Activated CD4-positive, alpha-beta T cell treated with anti-CD3 and anti-CD28 coated beads, Interleukin-2, amount 10 ng/mL, durations not matched to agents 24 days and 14 days (primary cell): ENCODE measurements at regions not wholly inside any gene's neighbourhood (a gene's known extent, or its start where the extent isn't known, plus 50 kb on each side); places are given as distances from the start of the nearest gene placed in this dataset.

ENCODE experiments used
- DNase-seq: peaks from one replicate; pipeline ENCODE4 v3.0.0; 2022
- H3K27ac Mint-ChIP-seq: one replicate; pipeline ENCODE4 v1.8.0; 2022; ENCODE audit warnings: mild to moderate bottlenecking, mixed read lengths
- H3K27me3 Mint-ChIP-seq: one replicate; pipeline ENCODE4 v1.8.0; 2022; ENCODE audit warnings: mixed read lengths
- H3K36me3 Mint-ChIP-seq: one replicate; pipeline ENCODE4 v1.8.0; 2022; ENCODE audit warnings: low read depth, mild to moderate bottlenecking, mixed read lengths
- H3K4me1 Mint-ChIP-seq: one replicate; pipeline ENCODE4 v1.8.0; 2021; ENCODE audit warnings: mixed read lengths
- H3K4me3 Mint-ChIP-seq: one replicate; pipeline ENCODE4 v1.8.0; 2022; ENCODE audit warnings: mild to moderate bottlenecking, moderate library complexity, mixed read lengths
- H3K9me3 Mint-ChIP-seq: one replicate; pipeline ENCODE4 v1.8.0; 2021; ENCODE audit warnings: mixed read lengths
- intact Hi-C: fragments of 100-400 bp; cut with micrococcal nuclease; formaldehyde crosslinking; loops from one replicate; pipeline ENCODE4 v1.15.1; 2023

DNA sequence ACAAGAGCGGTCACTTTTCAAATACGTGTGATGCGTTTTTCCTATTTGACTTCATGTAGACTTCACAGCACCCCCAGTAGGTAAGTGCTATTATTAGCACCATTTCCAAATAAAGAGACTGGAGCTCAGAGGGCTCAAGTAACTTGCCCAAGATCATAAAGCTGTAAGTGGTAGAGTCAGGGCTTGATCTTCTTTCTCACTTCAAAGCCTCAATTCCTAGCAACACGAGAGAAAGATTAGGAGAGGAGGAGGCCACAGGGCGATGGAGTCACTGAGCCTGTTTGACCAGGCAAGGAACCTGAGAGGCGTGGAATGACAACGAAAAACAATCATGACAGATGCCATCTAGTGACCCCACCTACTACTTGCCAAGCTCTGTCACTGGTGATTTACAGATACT, 181.0 kb downstream of the FOXD2 start:
- Mint-ChIP-seq H3K36me3 (no peaks in the 10 kb centered on the region), H3K4me3 (no peak overlapping the region), H3K9me3 (no peaks in the 10 kb centered on the region), H3K27ac (no peak overlapping the region), H3K27me3 (no peaks in the 10 kb centered on the region), H3K4me1 (no peaks in the 10 kb centered on the region)
- intact Hi-C loops: no loop called here
- DNase-seq: no peak

DNA sequence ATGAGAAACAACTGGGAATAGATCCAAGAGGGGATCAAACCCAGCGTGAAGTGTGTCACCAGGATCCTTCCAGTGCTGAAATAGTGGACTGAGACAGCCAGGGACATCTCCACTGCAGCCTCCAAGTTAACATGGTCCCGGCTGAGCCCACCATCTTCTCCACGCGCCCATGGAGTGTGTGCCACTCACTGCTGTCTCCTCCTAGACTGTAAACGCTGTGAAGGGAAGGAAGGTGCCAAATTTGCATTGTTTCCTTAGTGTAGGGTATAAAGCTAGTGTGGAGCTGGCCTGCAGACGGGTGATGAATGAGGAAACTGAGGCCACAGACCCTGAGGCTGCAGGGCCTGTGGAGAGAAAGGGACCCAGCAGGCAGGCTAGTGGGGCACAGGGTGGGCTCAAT, 183.6 kb downstream of the FOXD2 start:
- Mint-ChIP-seq H3K36me3 (no peaks in the 10 kb centered on the region), H3K27me3 (no peaks in the 10 kb centered on the region), H3K4me1 (no peaks in the 10 kb centered on the region), H3K27ac (no peak overlapping the region), H3K9me3 (no peaks in the 10 kb centered on the region), H3K4me3 (no peak overlapping the region)
- intact Hi-C loops: no loop called here
- no peak for DNase-seq

DNA sequence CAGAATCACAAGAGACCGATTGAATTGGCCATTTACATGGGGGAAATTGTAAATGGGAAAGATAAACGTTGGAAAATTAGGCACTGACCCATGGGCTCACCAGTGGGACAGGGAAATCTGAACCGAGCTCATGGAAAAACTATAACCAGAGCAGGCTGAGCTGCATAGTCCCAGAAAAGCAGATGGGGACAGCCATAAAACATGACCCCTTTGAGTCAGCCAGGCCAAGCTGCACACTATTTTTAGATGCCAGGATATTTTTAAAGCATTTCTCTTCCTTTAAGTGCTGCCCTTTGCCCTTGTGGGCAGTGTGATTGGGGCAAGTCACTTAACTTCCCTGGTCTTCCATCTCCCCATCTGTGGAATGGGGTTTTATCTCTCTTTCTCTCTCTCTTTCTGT, 184.1 kb downstream of the FOXD2 start:
- intact Hi-C loops: no loop called here
- H3K9me3 Mint-ChIP-seq: no peaks in the 10 kb centered on the region
- no peaks in the 10 kb centered on the region for H3K4me1 Mint-ChIP-seq
- no peak for DNase-seq
- H3K27ac Mint-ChIP-seq: no peak overlapping the region
- no peak overlapping the region for H3K4me3 Mint-ChIP-seq
- no peaks in the 10 kb centered on the region for H3K27me3 Mint-ChIP-seq
- no peaks in the 10 kb centered on the region for H3K36me3 Mint-ChIP-seq

DNA sequence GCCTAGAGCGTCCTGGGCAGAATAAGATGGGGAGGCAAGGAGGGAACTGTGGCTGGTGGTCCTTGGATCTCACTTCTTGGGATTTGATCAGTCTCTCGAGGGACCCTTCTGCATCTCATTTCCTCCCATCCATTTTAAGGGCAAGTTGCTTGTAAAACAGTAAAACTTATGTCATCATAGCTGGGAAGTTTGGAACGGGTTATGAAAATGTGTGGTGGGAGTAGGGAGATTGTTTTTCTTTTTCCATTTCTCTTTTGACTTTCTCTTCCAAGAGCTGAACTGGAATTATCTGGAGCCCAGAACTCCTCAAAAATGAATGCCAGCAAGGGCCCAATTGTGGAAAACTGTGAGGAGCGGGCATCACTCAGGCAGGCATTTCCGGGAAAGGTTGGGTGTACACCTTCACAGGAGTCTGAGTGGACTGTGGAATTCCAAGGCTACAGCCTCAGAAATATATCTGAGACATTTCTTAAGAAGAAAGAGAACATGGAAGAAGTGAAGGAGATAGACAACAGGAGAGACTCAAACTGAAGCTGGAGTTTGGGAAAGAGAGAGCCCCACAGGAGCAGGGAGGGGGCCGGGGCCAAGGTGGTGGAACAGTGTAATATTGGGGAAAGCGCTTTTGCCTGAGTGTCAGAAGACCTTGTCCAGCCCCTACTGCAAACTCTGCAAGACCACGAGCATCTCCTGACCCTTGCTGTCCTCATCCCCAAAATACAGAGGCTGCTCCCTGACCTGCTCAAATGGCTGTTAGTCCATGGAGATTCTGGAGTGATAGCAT, 185.1 kb downstream of the FOXD2 start:
- Mint-ChIP-seq H3K36me3 (no peaks in the 10 kb centered on the region), H3K9me3 (no peaks in the 10 kb centered on the region), H3K27ac (no peak overlapping the region), H3K4me3 (no peak overlapping the region), H3K4me1 (no peaks in the 10 kb centered on the region), H3K27me3 (no peaks in the 10 kb centered on the region)
- intact Hi-C loops: no loop called here
- no peak for DNase-seq

DNA sequence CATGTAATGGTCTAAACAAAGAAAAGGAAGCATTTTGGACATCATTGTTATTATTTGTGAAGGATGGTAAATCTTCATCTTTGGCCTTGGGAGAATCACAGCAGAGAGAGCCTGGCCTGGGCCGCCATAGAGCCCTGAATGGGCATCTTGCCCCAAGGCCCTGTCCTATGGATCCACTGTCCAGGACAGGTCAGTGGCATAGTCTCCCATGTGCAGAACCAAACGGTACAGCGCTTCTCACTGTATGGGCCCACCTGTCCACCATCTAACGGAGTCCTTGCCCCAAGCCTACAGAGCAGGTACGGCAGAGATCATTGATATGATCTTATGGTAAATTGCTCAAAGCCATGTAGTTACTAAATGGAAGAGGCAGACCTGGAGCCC, 185.7 kb downstream of the FOXD2 start:
- Mint-ChIP-seq H3K27me3 (no peaks in the 10 kb centered on the region), H3K4me1 (no peaks in the 10 kb centered on the region), H3K4me3 (no peak overlapping the region), H3K9me3 (no peaks in the 10 kb centered on the region), H3K27ac (no peak overlapping the region), H3K36me3 (no peaks in the 10 kb centered on the region)
- no peak for DNase-seq
- intact Hi-C loops: no loop called here

DNA sequence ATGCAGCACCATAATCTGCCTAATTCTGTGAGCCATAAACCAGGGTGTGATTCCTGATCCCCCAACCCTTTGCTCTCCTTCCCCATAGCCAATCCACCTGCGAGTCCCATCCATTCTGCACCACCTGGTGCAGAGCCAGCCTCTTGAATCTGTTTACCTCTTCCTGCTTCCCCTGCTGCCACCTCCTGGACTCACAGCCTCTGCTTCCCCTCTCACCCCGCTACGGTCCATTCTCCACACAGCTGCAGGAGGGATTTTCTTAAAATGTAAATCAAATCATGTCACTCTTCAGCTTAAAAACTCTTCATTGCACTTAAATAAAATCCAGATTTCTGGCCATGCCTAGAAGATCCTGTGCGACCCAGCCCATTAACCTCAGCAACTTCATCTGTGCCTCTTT, 186.7 kb downstream of the FOXD2 start:
- H3K4me3 Mint-ChIP-seq: no peak overlapping the region
- H3K27ac Mint-ChIP-seq: no peak overlapping the region
- H3K27me3 Mint-ChIP-seq: no peaks in the 10 kb centered on the region
- intact Hi-C loops: no loop called here
- DNase-seq: no peak
- no peaks in the 10 kb centered on the region for H3K4me1 Mint-ChIP-seq
- H3K9me3 Mint-ChIP-seq: no peaks in the 10 kb centered on the region
- no peaks in the 10 kb centered on the region for H3K36me3 Mint-ChIP-seq

DNA sequence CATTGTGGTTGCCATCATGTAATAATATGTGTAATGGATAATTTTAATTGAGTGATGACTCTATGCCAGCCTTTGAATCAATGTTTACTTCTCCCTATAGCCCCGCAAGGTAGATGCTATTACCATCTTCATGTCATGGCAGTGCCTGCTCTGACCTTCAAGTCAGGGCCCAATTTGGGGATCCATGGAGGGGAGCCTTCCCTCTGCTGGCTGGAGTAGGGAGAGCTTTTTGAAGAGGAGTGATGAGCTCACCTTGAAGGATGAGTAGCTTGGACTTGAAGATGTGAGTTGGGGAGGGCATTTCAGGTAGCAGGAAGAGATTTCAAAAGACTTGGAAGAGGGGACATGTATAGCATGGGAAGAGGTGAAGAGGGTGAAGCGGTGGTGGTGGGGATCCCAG, 189.2 kb downstream of the FOXD2 start:
- Mint-ChIP-seq H3K4me3 (no peak overlapping the region), H3K9me3 (no peaks in the 10 kb centered on the region), H3K4me1 (no peaks in the 10 kb centered on the region), H3K27me3 (no peaks in the 10 kb centered on the region), H3K36me3 (no peaks in the 10 kb centered on the region), H3K27ac (no peak overlapping the region)
- no peak for DNase-seq
- intact Hi-C loops: no loop called here

- Mint-ChIP-seq H3K9me3 (no peaks in the 10 kb centered on the region), H3K36me3 (no peaks in the 10 kb centered on the region), H3K4me3 (no peak overlapping the region), H3K4me1 (no peaks in the 10 kb centered on the region), H3K27ac (no peak overlapping the region), H3K27me3 (no peaks in the 10 kb centered on the region)
- DNase-seq: no peak
- intact Hi-C loops: no loop called here
Measured at GRCh38 chr1:47627471-47628370, 189.9 kb downstream of the FOXD2 start.

- Mint-ChIP-seq H3K4me1 (no peaks in the 10 kb centered on the region), H3K27me3 (no peaks in the 10 kb centered on the region), H3K4me3 (no peak overlapping the region), H3K27ac (no peak overlapping the region), H3K36me3 (no peaks in the 10 kb centered on the region), H3K9me3 (no peaks in the 10 kb centered on the region)
- intact Hi-C loops: no loop called here
- no peak for DNase-seq
Measured at GRCh38 chr1:47629201-47629600, 191.4 kb downstream of the FOXD2 start.

DNA sequence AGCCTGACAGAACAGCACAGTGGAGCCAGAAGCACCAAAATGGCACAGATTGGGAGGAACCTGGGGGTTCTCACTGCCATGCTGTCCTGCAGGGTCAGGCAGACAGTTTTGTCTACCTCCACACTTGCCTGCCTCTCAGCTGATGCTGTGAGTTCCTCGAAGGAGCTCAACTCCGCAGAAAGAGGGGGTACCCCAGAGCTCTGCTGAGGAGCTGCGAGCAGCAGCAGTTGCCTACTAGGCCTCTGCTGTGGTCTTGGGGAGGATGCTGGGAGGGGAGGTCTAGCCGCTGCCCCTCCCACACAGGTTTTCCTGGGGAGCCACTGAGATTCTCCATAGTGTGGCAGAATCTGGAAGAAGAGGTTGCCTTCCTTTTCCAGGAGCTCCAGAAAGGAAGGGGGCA, 192.5 kb downstream of the FOXD2 start:
- DNase-seq: no peak
- Mint-ChIP-seq H3K27me3 (no peaks in the 10 kb centered on the region), H3K27ac (no peak overlapping the region), H3K4me3 (no peak overlapping the region), H3K9me3 (no peaks in the 10 kb centered on the region), H3K4me1 (no peaks in the 10 kb centered on the region), H3K36me3 (no peaks in the 10 kb centered on the region)
- intact Hi-C loops: no loop called here

DNA sequence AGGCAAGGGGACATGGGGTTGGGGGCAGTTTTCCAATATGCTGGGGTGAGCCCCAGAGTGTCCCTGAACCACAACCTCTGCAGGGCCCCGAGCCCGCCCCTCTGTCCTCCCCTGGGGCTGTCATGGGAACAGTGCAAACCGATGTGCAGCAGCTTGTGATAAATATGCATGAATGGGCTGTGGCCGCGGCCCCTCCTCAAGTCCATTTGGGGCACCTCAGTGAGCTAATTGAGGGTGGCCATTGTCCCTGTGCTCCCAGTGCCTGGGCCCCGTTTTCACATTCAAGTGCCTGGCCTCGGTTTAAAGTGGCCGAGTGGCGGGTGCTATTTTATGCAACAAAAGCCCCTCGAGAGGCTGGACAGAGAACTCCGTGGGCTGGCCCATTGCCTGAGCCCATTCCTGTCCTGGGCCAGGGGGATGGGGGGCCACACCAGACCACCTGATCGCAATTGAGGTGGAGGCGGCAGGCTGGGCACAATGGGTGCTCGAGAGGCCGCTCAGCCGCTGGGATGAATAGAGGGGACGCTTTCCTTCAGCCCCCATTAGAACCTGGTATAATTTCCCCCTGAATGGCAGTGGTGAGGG, 193.7 kb downstream of the FOXD2 start:
- H3K36me3 Mint-ChIP-seq: no peaks in the 10 kb centered on the region
- H3K4me3 Mint-ChIP-seq: no peak overlapping the region
- intact Hi-C loops: no loop called here
- no peaks in the 10 kb centered on the region for H3K4me1 Mint-ChIP-seq
- no peaks in the 10 kb centered on the region for H3K9me3 Mint-ChIP-seq
- DNase-seq: no peak
- no peaks in the 10 kb centered on the region for H3K27me3 Mint-ChIP-seq
- H3K27ac Mint-ChIP-seq: no peak overlapping the region

DNA sequence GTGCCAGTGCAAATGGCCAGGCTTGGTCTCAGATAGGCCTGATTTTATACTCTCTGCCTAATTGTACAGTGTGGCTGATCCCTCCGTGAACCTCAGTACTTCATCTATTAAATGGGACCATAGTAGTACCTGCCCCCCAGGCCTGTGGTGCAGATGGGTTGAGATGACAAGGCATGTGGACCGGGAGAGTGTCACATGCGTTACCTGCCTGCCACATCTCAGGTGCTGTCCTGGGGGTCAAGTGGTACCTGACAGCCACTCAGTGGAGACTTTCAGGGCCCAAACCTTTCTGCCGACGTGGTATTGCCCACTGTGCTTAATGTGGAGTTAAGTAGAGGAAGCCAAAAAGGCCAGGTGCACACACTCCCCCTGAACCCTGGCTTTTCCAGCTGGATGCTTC, 197.3 kb downstream of the FOXD2 start:
- H3K4me1 Mint-ChIP-seq: no peaks in the 10 kb centered on the region
- no peaks in the 10 kb centered on the region for H3K36me3 Mint-ChIP-seq
- no peak overlapping the region for H3K27ac Mint-ChIP-seq
- H3K9me3 Mint-ChIP-seq: no peaks in the 10 kb centered on the region
- no peak for DNase-seq
- intact Hi-C loops: no loop called here
- H3K4me3 Mint-ChIP-seq: no peak overlapping the region
- peaks cover 4% of the 10 kb centered on the region for H3K27me3 Mint-ChIP-seq

DNA sequence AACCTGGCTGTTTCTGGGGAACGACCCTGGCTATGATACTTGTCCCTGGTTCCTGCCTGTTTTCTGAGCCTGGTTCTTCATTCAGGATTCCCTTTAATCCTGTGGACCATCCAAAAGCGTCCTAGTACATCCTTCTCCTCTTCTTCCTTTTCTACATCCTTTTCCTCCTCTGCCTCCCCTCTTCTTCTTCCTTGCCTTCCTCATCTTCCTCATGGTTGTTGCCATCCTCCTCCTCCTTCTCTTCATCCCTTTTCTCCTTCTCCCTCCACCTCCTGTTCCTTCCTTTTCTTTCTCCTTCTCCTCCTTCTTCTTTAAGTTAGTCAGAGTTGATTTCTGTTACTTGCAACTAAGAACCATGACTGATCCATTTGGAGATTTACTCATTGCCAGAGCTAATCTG, 197.8 kb downstream of the FOXD2 start:
- H3K9me3 Mint-ChIP-seq: no peaks in the 10 kb centered on the region
- H3K36me3 Mint-ChIP-seq: no peaks in the 10 kb centered on the region
- no peaks in the 10 kb centered on the region for H3K4me1 Mint-ChIP-seq
- no peak for DNase-seq
- H3K27me3 Mint-ChIP-seq: peaks cover 4% of the 10 kb centered on the region
- H3K4me3 Mint-ChIP-seq: no peak overlapping the region
- intact Hi-C loops: no loop called here
- no peak overlapping the region for H3K27ac Mint-ChIP-seq

- intact Hi-C loops: no loop called here
- H3K27ac Mint-ChIP-seq: no peak overlapping the region
- no peaks in the 10 kb centered on the region for H3K36me3 Mint-ChIP-seq
Measured at GRCh38 chr1:47637111-47637685, 199.4 kb downstream of the FOXD2 start.

More at GRCh38 chr1:47637111-47637685, 199.4 kb downstream of the FOXD2 start:
- Mint-ChIP-seq H3K4me3 (no peak overlapping the region), H3K27me3 (peaks cover 4% of the 10 kb centered on the region), H3K9me3 (no peaks in the 10 kb centered on the region), H3K4me1 (no peaks in the 10 kb centered on the region)
- DNase-seq: no peak
